Ovary (tissue), 3 donors: ENCODE measurements at regions not wholly inside any gene's neighbourhood (a gene's known extent, or its start where the extent isn't known, plus 50 kb on each side); places are given as distances from the start of the nearest gene placed in this dataset.

Experiments
- CTCF ChIP-seq, 3 donors: fragments of 450-650 bp in 2 of 3; fragments of 200-600 bp in 1 of 3; IDR thresholded peaks; one replicate each; pipeline versions ENCODE4 v1.5.1 to v1.8.0; 2016 to 2022; ENCODE audit warnings: antibody characterized with exemption in 3 of 3, mild to moderate bottlenecking in 1 of 3
- POLR2A ChIP-seq: fragments of 450-650 bp; IDR thresholded peaks from one replicate; pipeline ENCODE4 v1.6.1; 2017; ENCODE audit warnings: antibody characterized with exemption, mild to moderate bottlenecking, moderate library complexity
- donor health status: DM: no; HTN: no; CAD: no.

- TF ChIP-seq POLR2A (no peak), CTCF (IDR thresholded peaks at IDR 0.05) (no peak)
Observed at GRCh38 chr12:83763425-83763824, 1076.7 kb downstream of the TMTC2 start.
